HG03442 (cell line): ENCODE measurements at regions not wholly inside any gene's neighbourhood (a gene's known extent, or its start where the extent isn't known, plus 50 kb on each side); places are given as distances from the start of the nearest gene placed in this dataset.

Source experiments
- ATAC-seq: cut with Tn5 transposase; IDR thresholded peaks from one replicate; pipeline ENCODE4 v1.9.1; 2021; ENCODE audit warnings: mild to moderate bottlenecking, moderate library complexity; ENCODE audit not compliant: unreplicated experiment

DNA sequence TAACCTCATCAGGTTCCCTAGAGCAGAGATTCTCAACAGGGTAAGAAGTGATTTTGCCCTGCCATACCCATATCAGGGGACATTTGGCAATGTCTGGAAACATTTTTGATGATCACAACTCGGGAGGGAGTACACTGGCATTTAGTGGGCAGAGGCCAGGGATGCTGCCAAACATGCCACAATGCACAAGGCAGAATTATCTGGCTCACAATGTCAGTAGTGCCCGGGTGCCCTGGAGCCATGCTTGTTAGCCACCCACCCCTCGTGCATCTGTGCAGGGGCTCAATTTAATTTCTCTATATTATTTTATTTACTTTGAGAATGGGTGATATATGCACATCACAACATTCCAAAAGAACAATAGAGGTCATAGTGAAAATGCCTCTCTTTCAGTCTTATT lies 82.0 kb upstream of the DHX15 start:
- no peak for ATAC-seq

GRCh38 chr4:24666816-24667477 lies 82.6 kb upstream of the DHX15 start:
- ATAC-seq: no peak

DNA sequence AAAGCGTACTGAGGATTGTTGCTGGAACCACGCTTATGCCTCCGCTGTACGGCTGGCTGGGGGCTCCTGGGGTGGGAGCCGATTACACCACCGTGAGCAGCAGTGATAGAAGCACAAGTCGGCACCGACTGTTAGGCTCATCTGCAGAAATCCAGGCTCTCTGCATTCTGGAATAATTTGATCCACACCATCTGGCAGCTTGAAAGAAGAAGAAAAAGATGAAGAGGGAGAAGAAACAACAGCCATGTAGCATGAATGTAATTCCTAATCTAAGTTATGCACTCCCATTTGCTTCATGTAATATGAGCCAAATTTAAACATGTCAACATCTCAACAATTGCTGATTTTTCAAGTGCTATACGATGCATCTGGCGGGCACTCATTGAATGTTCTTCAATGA lies 84.6 kb upstream of the DHX15 start:
- ATAC-seq: no peak

DNA sequence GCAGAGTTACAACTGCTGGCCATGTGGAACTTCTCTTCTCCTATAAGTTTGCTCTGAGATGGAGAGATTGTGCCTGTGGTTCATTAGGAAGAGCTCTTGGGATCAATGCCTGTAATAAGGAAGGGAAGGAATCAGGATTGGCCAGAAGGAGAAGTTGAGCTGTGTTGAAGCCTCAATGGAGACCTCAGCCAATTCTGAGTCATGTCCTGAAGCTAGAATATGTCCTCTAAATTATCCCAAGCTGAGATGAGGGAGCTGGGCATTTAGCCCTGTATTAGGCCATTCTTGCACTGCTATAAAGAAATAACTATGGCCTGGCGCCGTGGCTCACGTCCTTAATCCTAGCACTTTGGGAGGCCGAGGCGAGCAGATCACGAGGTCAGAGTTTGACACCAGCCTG lies 85.4 kb upstream of the DHX15 start:
- ATAC-seq: no peak

DNA sequence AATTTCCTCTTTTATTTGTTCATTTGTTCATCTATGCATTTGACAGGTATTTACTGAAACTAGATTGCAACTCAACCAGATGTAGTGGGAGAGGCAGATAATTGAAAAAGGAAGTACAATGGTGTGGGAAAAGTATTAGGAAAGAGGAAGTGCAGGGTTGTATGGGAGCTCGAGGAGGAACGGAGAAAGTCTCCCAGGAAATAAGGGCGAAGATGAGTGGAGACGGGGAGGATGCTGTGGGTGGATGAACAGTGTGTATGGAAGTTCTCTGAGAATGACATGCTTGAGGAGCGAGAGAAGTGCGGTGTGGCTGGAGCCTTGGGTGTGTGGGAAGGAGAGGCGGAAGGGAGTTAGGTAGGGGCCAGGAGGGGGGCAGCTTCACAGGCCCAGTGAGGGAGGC lies 87.5 kb upstream of the DHX15 start:
- no peak for ATAC-seq

DNA sequence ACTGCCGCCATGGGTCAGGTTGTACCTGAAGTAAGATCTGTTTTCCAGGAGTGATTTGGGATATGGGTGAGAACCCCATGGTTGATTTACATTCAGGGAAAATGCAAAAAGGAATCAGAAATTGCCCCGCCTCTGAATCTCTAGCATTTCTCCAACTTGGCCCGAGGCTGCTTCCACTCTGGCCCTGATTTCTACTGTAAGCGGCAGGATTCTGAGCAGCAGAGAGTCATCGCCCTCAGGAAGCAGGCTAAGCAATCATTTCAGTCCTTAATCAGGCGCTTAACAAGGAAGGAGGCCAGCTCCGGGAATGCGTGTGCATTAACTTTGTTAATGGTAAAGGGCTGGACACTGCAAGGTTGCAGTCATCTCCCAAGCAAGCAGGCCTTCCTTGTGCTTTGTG lies 88.5 kb upstream of the DHX15 start:
- no peak for ATAC-seq

GRCh38 chr4:24674279-24674678 lies 89.9 kb upstream of the DHX15 start:
- ATAC-seq: no peak

- ATAC-seq: no peak
Observed at GRCh38 chr4:24675721-24676389, 91.5 kb upstream of the DHX15 start.

GRCh38 chr4:24677909-24678308 lies 93.6 kb upstream of the DHX15 start:
- ATAC-seq: no peak

DNA sequence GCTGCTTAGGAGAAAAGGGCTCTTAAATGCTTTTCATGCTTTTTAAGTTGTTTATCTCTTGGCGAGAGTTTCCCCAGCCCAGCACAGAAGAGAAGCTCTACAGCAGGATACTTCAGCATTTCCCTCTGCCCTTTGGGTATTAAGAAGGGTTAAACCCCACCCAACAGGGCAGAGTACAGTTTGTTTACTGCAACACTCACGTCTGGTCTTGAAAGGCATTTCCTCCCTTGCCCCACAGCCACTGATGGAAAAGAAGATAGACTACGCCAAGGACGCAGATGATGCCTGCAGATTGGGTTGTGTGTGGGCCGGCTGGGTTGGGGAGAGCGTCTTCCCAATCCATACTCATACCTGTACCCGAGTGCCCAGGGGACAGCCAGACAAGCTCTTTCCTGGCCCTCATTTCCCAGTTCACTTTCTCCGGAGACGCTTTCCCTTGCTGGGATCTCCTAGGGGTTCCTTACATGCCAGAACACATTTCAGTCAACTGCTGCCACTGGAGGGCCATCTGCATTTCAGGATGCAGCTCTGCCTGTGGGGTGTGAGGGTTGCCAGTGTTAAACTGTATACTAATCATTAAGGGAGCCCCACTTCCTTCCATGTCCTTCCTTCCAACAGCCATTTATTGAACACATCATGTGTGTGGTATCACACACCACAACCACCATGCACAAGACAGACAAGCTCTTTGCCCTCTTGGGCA lies 96.5 kb upstream of the DHX15 start:
- no peak for ATAC-seq

DNA sequence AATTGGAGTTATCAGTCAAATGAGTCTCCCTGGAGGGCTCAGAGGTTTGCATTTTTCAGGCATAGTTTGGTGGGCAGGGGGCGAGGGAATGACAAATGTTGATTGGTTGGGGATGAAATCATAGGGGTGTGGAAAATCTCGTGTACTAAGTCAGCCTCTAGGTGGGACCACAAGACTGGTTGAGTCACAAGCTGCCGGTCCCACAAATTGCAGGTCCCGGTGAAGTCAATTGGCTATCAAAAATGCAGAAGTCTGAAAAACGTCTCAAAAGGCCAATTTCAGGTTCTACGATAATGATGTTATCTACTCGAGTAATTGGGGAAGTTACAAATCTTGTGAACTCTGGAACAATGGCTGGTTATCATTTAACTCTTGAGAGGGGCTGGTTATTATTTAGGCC lies 98.8 kb upstream of the DHX15 start:
- no peak for ATAC-seq

DNA sequence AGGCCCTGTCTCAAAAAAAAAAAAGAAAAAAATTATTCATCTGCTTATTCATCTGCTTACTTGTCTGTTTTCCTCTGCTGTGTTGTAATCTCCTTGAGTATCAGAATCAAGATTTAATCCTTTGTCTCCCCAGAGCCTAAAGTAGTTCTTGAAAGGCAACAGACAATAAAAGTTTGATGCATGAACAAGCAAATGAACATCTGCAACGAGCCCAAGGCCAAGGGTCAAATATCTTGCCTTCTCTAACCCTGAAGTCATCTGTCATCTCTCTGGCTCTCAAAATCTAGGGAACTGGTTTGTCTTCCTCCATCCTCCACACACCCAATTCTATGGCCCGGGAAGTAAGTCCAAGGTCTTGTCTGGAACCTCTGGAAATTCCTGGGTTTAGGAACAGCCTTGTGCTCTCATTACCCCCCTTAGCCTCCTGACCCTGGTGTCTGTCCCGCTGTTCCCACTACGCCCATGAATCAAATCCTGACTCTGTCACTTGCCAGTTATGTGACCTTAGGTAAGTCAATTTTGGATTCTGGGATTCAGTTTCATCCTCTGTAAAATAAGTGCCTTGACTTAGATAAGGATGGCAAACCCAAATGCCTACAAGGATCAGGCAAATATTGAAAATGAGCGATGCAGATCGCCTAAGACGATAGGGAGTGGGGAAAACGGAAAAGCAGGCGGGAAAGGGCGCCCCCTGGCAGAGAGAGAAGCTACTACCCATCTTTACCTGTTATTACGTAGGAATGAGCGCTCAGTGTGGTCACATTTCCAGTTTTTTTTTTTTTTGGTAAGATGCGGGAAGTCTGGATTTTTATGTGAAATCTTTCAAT lies 102.7 kb upstream of the DHX15 start:
- peak; percentile 53 for ATAC-seq

DNA sequence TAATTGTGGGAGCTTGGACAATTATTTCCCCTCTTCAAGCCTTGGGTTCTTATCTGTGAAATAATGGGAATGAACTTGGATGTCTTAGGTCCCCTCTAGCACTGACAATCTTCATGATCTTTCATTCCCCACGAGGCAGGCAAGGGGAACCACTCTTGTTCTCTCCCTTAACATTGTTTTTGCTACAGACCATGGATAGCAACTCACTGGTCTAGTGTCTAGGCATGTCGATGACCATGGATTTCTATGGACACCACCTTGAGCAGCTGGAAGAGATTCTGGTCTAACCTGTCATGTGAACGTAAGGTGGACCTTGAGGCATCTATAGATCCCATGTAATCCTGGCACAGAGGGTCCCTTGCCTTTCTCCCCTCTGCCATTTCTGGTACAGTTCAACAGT lies 104.1 kb upstream of the DHX15 start:
- no peak for ATAC-seq

GRCh38 chr4:24689212-24689611 lies 104.9 kb upstream of the DHX15 start:
- ATAC-seq: no peak

GRCh38 chr4:24690436-24690835 lies 104.9 kb upstream of the SOD3 start:
- ATAC-seq: no peak

GRCh38 chr4:24693636-24694035 lies 101.7 kb upstream of the SOD3 start:
- no peak for ATAC-seq

DNA sequence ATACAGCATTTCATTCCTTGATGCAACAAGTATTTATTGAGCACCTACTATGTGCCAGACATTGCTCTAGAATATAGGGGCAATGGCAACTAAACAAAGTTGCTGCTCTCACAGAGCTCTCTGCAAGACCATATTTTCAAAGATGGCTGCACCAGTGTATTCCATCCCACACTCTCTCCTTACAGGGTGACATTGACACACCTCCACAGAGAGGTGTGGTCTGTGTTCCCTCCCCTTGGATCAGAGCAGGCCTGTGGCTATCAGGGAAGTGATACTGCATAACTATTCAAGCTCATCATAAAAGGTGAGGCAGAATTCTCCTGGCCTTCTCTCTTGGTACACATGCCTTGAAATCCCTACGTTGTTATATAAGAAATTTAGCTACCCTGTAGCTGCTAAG lies 95.3 kb upstream of the SOD3 start:
- no peak for ATAC-seq

- ATAC-seq: no peak
Observed at GRCh38 chr4:24701683-24702082, 93.7 kb upstream of the SOD3 start.

- no peak for ATAC-seq
Observed at GRCh38 chr4:24702281-24702680, 93.1 kb upstream of the SOD3 start.

GRCh38 chr4:24703298-24703697 lies 92.1 kb upstream of the SOD3 start:
- ATAC-seq: no peak

DNA sequence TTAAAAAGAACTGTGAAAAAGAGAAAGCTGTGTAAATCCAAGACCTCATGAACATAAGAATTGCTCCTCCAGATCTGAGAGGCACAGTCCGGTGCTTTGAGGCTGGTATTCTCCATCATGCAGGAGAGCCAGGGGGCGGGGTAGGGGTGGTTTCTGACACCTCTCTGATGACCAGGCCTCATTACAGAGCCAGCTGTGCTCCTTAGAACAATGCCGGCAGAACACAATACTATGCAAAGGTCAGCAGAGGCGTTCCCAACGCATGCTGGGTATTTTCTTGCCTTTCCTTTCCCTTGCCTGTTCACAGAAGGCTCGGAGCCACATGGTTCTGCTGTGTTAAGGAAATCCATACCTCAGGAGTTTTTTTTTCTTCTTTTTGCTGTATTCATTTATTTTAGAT lies 91.2 kb upstream of the SOD3 start:
- ATAC-seq: no peak
